ENCODE measurements at regions not wholly inside any gene's neighbourhood (a gene's known extent, or its start where the extent isn't known, plus 50 kb on each side); places are given as distances from the start of the nearest gene placed in this dataset.

GRCh38 chr10:113319479-113319878 is 233.4 kb upstream of the HABP2 start:
- no peak for DNase-seq (ENCODE audit: extremely low spot score)
- CTCF ChIA-PET, result interaction anchor here (1.2 to 1.4 kb wide), 2 partner anchors 13 to 20 kb away, joined by 3 read pairs; no protein-coding TSS in a partner anchor
- POLR2A ChIA-PET, result no interaction called here
- no peak for TF ChIP-seq CTCF (IDR thresholded peaks at IDR 0.05; ENCODE audit: control extremely low read depth, extremely low read depth, low read depth, missing control alignments)

GRCh38 chr10:113320211-113320610 is 232.6 kb upstream of the HABP2 start:
- DNase-seq (ENCODE audit: extremely low spot score), result no peak
- ChIA-PET POLR2A (no interaction called here), CTCF (interaction anchor here (0.9 to 1.4 kb wide), 2 partner anchors 14 to 23 kb away, joined by 3 read pairs; no protein-coding TSS in a partner anchor)
- TF ChIP-seq CTCF (IDR thresholded peaks at IDR 0.05; ENCODE audit: control extremely low read depth, extremely low read depth, low read depth, missing control alignments), result no peak

- CTCF ChIA-PET, result no interaction called here
These were observed 231.9 kb upstream of the HABP2 start for GRCh38 chr10:113320987-113321386.

DNA sequence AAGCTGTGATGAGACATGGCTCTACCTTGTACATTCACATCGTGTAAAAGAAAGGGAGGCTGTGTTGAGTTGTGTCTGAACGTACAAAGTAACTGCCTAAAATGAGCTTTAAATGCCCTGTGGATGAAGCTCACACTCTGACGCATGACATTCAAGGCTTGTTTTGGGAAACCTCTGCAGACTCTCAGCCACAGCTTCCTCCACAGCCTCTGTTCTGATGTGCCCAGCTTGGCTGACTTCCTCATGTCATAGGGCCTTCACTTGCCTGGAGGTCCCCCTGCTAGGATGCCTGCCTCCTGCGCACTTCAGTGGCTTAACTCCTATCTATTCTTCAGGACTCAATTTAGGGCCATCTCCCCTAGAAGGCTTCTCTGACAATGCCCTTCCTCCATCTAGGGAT is 230.0 kb upstream of the HABP2 start:
- TF ChIP-seq CTCF (IDR thresholded peaks at IDR 0.05; ENCODE audit: control extremely low read depth, extremely low read depth, low read depth, missing control alignments), result no peak
- ChIA-PET POLR2A (no interaction called here), CTCF (interaction anchor here (1.0 to 1.3 kb wide), 2 partner anchors 16 to 241 kb away, joined by 3 to 5 read pairs; no protein-coding TSS in a partner anchor)
- DNase-seq (ENCODE audit: extremely low spot score), result no peak

More at GRCh38 chr10:113320987-113321386, 231.9 kb upstream of the HABP2 start:
- no peak for TF ChIP-seq CTCF (IDR thresholded peaks at IDR 0.05; ENCODE audit: control extremely low read depth, extremely low read depth, low read depth, missing control alignments)
- POLR2A ChIA-PET, result no interaction called here
- DNase-seq (ENCODE audit: extremely low spot score), result no peak

GRCh38 chr10:113323985-113324384 is 228.9 kb upstream of the HABP2 start:
- ChIA-PET CTCF (interaction anchor here (1.0 kb wide), 1 partner anchor 240 kb away, joined by 3 read pairs; no protein-coding TSS in a partner anchor), POLR2A (no interaction called here)
- DNase-seq (ENCODE audit: extremely low spot score), result no peak
- no peak for TF ChIP-seq CTCF (IDR thresholded peaks at IDR 0.05; ENCODE audit: control extremely low read depth, extremely low read depth, low read depth, missing control alignments)

DNA sequence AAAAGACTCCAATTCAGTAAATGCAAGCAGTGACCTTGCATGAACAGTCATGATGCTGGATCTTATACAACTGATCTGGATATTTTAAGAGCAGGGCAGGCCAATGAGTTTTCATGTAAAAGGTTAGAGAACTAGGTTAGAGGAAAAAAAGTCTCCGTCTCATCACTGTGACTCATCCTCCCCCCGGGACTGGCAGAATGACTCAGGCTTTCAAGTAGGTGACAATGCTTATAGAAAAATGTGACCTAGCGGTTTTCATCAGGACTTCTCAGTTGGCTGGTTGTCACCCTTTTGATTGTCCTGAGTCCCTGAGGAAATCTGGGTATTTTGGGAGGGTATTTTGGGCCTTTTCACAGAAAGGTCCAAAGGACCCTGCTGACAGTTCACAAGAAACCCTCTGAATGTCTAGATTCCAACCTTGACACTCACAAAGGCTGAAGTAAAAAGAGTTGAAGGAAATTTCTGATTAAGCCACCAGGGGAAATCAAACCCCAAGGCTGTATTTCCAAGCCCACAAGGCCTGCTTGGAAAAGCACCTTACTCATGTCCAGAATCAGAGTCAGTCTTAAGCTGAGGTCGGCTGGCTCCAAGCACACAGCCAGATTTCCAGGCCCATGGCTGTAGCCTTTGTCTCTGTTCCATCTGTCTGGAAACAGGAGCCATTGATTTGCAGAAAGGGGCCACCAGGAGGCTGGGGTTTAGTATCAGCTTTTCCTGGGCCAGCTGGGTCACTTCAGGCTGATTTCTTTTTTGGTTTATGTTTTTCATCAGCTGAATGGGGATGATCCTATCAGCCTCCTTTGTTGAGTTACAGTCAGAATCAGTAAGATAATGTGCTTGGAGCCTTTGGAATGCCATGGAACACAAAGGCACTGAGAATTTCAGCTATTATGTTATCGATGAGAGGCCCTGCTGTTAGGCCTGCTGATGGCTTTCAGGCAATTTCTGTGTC is 226.4 kb upstream of the HABP2 start:
- DNase-seq (ENCODE audit: extremely low spot score), result peak; percentile 35
- TF ChIP-seq CTCF (IDR thresholded peaks at IDR 0.05; ENCODE audit: control extremely low read depth, extremely low read depth, low read depth, missing control alignments), result no peak
- ChIA-PET CTCF (interaction anchor here (1.7 kb wide), 1 partner anchor 12 kb away, joined by 3 read pairs; no protein-coding TSS in a partner anchor), POLR2A (no interaction called here)
